Dedifferentiated amniotic fluid mesenchymal stem cell (primary cell): ENCODE measurements at regions not wholly inside any gene's neighbourhood (a gene's known extent, or its start where the extent isn't known, plus 50 kb on each side); places are given as distances from the start of the nearest gene placed in this dataset.
"Not testable (repeated sequence)": the region's sequence is repeated elsewhere in the genome, so short reads cannot be mapped to it uniquely, and the experiment has no call there.

Source experiments
- DNase-seq: peaks from one replicate; pipeline ENCODE4 v3.0.0-alpha.2; 2016; ENCODE audit errors: extremely low spot score

GRCh38 chr2:111251711-111252110, 131.0 kb downstream of the BCL2L11 start:
- DNase-seq, result no peak

- DNase-seq, result no peak
Observed at GRCh38 chr2:111252436-111252835, 131.7 kb downstream of the BCL2L11 start.

- not testable (repeated sequence) for DNase-seq
Observed at GRCh38 chr2:111254916-111255315, 134.2 kb downstream of the BCL2L11 start.

- DNase-seq, result not testable (repeated sequence)
Observed at GRCh38 chr2:111256628-111257027, 135.9 kb downstream of the BCL2L11 start.

- DNase-seq, result not testable (repeated sequence)
Observed at GRCh38 chr2:111257607-111258006, 136.9 kb downstream of the BCL2L11 start.

GRCh38 chr2:111258318-111258717, 137.6 kb downstream of the BCL2L11 start:
- not testable (repeated sequence) for DNase-seq

GRCh38 chr2:111262627-111263379, 142.1 kb downstream of the BCL2L11 start:
- DNase-seq, result not testable (repeated sequence)

GRCh38 chr2:111263380-111264017, 142.8 kb downstream of the BCL2L11 start:
- not testable (repeated sequence) for DNase-seq

- DNase-seq, result not testable (repeated sequence)
Observed at GRCh38 chr2:111264956-111265355, 144.2 kb downstream of the BCL2L11 start.

- DNase-seq, result not testable (repeated sequence)
Observed at GRCh38 chr2:111266556-111266955, 145.8 kb downstream of the BCL2L11 start.

- DNase-seq, result not testable (repeated sequence)
Observed at GRCh38 chr2:111267038-111267437, 146.3 kb downstream of the BCL2L11 start.

- DNase-seq, result not testable (repeated sequence)
Observed at GRCh38 chr2:111269761-111270323, 149.1 kb downstream of the BCL2L11 start.

GRCh38 chr2:111270569-111270968, 149.9 kb downstream of the BCL2L11 start:
- DNase-seq, result not testable (repeated sequence)

- DNase-seq, result not testable (repeated sequence)
Observed at GRCh38 chr2:111271647-111272304, 151.1 kb downstream of the BCL2L11 start.

GRCh38 chr2:111273007-111273406, 152.3 kb downstream of the BCL2L11 start:
- not testable (repeated sequence) for DNase-seq

- DNase-seq, result not testable (repeated sequence)
Observed at GRCh38 chr2:111275047-111275853, 154.5 kb downstream of the BCL2L11 start.

GRCh38 chr2:111275854-111276171, 155.1 kb downstream of the BCL2L11 start:
- DNase-seq, result not testable (repeated sequence)

GRCh38 chr2:111278133-111278532, 157.4 kb downstream of the BCL2L11 start:
- DNase-seq, result not testable (repeated sequence)

GRCh38 chr2:111280709-111281286, 160.1 kb downstream of the BCL2L11 start:
- not testable (repeated sequence) for DNase-seq

- not testable (repeated sequence) for DNase-seq
Observed at GRCh38 chr2:111282162-111282561, 161.4 kb downstream of the BCL2L11 start.
